ENCODE measurements at regions not wholly inside any gene's neighbourhood (a gene's known extent, or its start where the extent isn't known, plus 50 kb on each side); places are given as distances from the start of the nearest gene placed in this dataset.

- DNase-seq (ENCODE audit: low read depth) = no peak
Observed at GRCh38 chr12:24080465-24080864, 131.0 kb upstream of the SOX5 start.

GRCh38 chr12:24079083-24079482 is 129.6 kb upstream of the SOX5 start:
- DNase-seq (ENCODE audit: low read depth) = no peak

- DNase-seq (ENCODE audit: low read depth) = no peak
Observed at GRCh38 chr12:24078318-24078765, 128.9 kb upstream of the SOX5 start.

- DNase-seq (ENCODE audit: low read depth) = no peak
Observed at GRCh38 chr12:24077161-24077560, 127.7 kb upstream of the SOX5 start.

GRCh38 chr12:24075650-24076049 is 126.2 kb upstream of the SOX5 start:
- DNase-seq (ENCODE audit: low read depth) = no peak

- DNase-seq (ENCODE audit: low read depth) = no peak
Observed at GRCh38 chr12:24073170-24073810, 123.8 kb upstream of the SOX5 start.

- DNase-seq (ENCODE audit: low read depth) = no peak
Observed at GRCh38 chr12:24072302-24072701, 122.8 kb upstream of the SOX5 start.

GRCh38 chr12:24071842-24072241 is 122.4 kb upstream of the SOX5 start:
- DNase-seq (ENCODE audit: low read depth) = no peak

GRCh38 chr12:24069532-24070395 is 120.3 kb upstream of the SOX5 start:
- DNase-seq (ENCODE audit: low read depth) = no peak

- no peak for DNase-seq (ENCODE audit: low read depth)
Observed at GRCh38 chr12:24066865-24067264, 117.4 kb upstream of the SOX5 start.

- no peak for DNase-seq (ENCODE audit: low read depth)
Observed at GRCh38 chr12:24066097-24066496, 116.6 kb upstream of the SOX5 start.

GRCh38 chr12:24062642-24063245 is 113.3 kb upstream of the SOX5 start:
- DNase-seq (ENCODE audit: low read depth) = no peak

- DNase-seq (ENCODE audit: low read depth) = no peak
Observed at GRCh38 chr12:24060089-24060488, 110.6 kb upstream of the SOX5 start.

GRCh38 chr12:24057920-24058476 is 108.5 kb upstream of the SOX5 start:
- no peak for DNase-seq (ENCODE audit: low read depth)

GRCh38 chr12:24055747-24056146 is 106.3 kb upstream of the SOX5 start:
- DNase-seq (ENCODE audit: low read depth) = no peak

- no peak for DNase-seq (ENCODE audit: low read depth)
Observed at GRCh38 chr12:24054416-24054815, 104.9 kb upstream of the SOX5 start.

- no peak for DNase-seq (ENCODE audit: low read depth)
Observed at GRCh38 chr12:24049728-24050127, 100.3 kb upstream of the SOX5 start.

GRCh38 chr12:24049101-24049500 is 99.6 kb upstream of the SOX5 start:
- no peak for DNase-seq (ENCODE audit: low read depth)

GRCh38 chr12:24048446-24048845 is 99.0 kb upstream of the SOX5 start:
- no peak for DNase-seq (ENCODE audit: low read depth)

- DNase-seq (ENCODE audit: low read depth) = no peak
Observed at GRCh38 chr12:24047326-24047725, 97.9 kb upstream of the SOX5 start.

- DNase-seq (ENCODE audit: low read depth) = no peak
Observed at GRCh38 chr12:24045816-24046257, 96.4 kb upstream of the SOX5 start.

- no peak for DNase-seq (ENCODE audit: low read depth)
Observed at GRCh38 chr12:24044941-24045703, 95.7 kb upstream of the SOX5 start.

All from GM04503 (cell line).